GM06990 (cell line): ENCODE measurements at regions not wholly inside any gene's neighbourhood (a gene's known extent, or its start where the extent isn't known, plus 50 kb on each side); places are given as distances from the start of the nearest gene placed in this dataset.

Source experiments
- DNase-seq: peaks from one replicate; pipeline ENCODE4 v3.0.0-alpha.2; 2011; ENCODE audit not compliant: insufficient read length; ENCODE audit errors: extremely low read depth
- H3K27me3 ChIP-seq: replicated peaks from 2 replicates; pipeline ENCODE4 v1.6.0; 2011; ENCODE audit warnings: low read length; ENCODE audit not compliant: control insufficient read depth, insufficient read depth
- H3K36me3 ChIP-seq: 2 replicates; pipeline ENCODE4 v1.5.1; 2011; ENCODE audit warnings: low read length; ENCODE audit not compliant: control insufficient read depth, insufficient read depth
- H3K4me3 ChIP-seq: replicated peaks from 2 replicates; pipeline ENCODE4 v1.5.1; 2011; ENCODE audit warnings: low read depth, mild to moderate bottlenecking, control low read depth, low read length
- CTCF ChIP-seq: IDR thresholded peaks from 2 replicates; pipeline ENCODE4 v1.5.1; 2011; ENCODE audit warnings: low read length, control low read depth, mild to moderate bottlenecking, inconsistent platforms; ENCODE audit not compliant: insufficient read depth, poor library complexity, severe bottlenecking

GRCh38 chr5:175021321-175021720 lies 296.9 kb downstream of the MSX2 start:
- no peaks in the 10 kb centered on the region for H3K36me3 ChIP-seq
- no peaks in the 10 kb centered on the region for H3K27me3 ChIP-seq
- DNase-seq, result no peak
- no peak overlapping the region for H3K4me3 ChIP-seq
- TF ChIP-seq CTCF, result no peak

- no peak overlapping the region for H3K4me3 ChIP-seq
- TF ChIP-seq CTCF, result no peak
- no peaks in the 10 kb centered on the region for H3K36me3 ChIP-seq
- no peak for DNase-seq
- H3K27me3 ChIP-seq, result no peaks in the 10 kb centered on the region
These were observed 290.8 kb downstream of the MSX2 start for GRCh38 chr5:175015028-175015685.

GRCh38 chr5:175013251-175013650 lies 288.9 kb downstream of the MSX2 start:
- H3K4me3 ChIP-seq, result no peak overlapping the region
- H3K27me3 ChIP-seq, result no peaks in the 10 kb centered on the region
- DNase-seq, result no peak
- TF ChIP-seq CTCF, result no peak
- H3K36me3 ChIP-seq, result no peaks in the 10 kb centered on the region

GRCh38 chr5:175012267-175012666 lies 287.9 kb downstream of the MSX2 start:
- Histone ChIP-seq H3K36me3 (no peaks in the 10 kb centered on the region), H3K4me3 (no peak overlapping the region), H3K27me3 (no peaks in the 10 kb centered on the region)
- no peak for TF ChIP-seq CTCF
- DNase-seq, result no peak

DNA sequence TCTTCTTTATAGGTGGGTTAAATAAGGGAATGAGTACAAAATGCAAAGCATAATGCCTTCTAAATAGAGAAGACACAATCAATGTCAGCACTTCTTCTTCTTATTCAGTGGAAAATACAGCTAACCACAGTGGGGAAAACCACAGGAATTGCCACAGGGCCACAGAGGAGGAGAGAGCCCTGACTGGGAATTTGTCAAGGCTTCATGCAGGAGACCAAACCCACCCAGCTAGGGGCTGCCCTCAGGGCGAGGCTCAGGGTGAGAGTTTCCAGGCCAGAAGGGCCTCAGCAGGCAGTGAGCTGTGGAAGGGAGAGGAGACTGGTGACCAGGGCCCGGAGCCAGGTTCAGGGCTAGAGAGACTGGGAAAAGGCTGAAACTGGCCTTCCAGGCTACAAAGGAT lies 279.1 kb downstream of the MSX2 start:
- TF ChIP-seq CTCF, result no peak
- H3K4me3 ChIP-seq, result no peak overlapping the region
- H3K36me3 ChIP-seq, result no peaks in the 10 kb centered on the region
- DNase-seq, result no peak
- no peaks in the 10 kb centered on the region for H3K27me3 ChIP-seq
